ENCODE measurements at regions not wholly inside any gene's neighbourhood (a gene's known extent, or its start where the extent isn't known, plus 50 kb on each side); places are given as distances from the start of the nearest gene placed in this dataset.

DNA sequence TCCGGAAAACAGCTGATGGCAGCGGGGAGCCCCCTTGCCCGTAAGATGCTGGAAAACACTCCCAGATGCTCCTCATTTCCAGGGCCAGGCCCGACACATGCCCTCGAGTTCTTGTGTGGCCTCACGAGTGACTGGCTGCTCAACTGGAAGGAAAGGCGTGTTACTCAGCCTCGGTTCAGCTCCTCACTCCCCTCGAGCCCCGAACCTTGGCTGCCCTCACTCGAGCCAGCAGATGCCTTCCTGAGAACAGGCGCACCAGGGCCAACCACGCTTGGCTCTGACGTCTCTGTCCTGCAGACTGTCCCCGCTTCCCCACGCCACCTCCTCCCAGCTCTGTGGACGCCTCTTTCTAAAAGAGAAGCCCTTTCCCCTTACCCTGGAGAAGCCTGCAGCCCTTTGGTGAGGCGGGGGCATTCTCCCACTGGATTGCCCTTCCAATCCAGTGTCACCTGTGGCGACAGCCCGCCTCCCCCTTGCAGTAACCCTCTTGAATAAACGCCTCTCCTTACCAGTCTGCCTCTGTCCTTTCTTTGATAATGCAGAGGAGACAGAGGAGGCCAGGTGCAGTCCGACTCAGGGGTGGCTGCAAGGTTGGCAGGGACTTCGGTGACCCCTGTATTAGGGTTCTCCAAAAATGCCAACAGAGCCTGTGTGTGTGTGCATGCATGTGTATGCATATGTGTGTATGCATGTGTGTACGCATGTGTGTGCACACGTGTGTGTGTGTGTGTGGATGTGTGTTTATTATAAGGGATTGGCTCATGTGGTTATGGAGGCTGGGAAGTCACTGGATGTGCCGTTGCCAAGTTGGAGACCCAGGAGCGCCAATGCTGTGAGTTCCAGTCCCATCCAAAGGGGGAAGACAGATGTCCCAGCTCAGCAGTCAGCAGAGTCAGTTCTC, 166.3 kb downstream of the KIF26A start:
- no peak for TF ChIP-seq CTCF (IDR thresholded peaks at IDR 0.05; ENCODE audit: poor library complexity)
- no peak for TF ChIP-seq EZH2phosphoT487 (IDR thresholded peaks at IDR 0.05; ENCODE audit: low read depth, severe bottlenecking, unreplicated experiment)
- TF ChIP-seq EZH2 (IDR thresholded peaks at IDR 0.05; ENCODE audit: borderline replicate concordance), result no peak
